HG03520 (cell line): ENCODE measurements at regions not wholly inside any gene's neighbourhood (a gene's known extent, or its start where the extent isn't known, plus 50 kb on each side); places are given as distances from the start of the nearest gene placed in this dataset.

Experiments
- ATAC-seq: cut with Tn5 transposase; IDR thresholded peaks from one replicate; pipeline ENCODE4 v1.9.1; 2021; ENCODE audit warnings: mild to moderate bottlenecking, moderate library complexity; ENCODE audit not compliant: unreplicated experiment

DNA sequence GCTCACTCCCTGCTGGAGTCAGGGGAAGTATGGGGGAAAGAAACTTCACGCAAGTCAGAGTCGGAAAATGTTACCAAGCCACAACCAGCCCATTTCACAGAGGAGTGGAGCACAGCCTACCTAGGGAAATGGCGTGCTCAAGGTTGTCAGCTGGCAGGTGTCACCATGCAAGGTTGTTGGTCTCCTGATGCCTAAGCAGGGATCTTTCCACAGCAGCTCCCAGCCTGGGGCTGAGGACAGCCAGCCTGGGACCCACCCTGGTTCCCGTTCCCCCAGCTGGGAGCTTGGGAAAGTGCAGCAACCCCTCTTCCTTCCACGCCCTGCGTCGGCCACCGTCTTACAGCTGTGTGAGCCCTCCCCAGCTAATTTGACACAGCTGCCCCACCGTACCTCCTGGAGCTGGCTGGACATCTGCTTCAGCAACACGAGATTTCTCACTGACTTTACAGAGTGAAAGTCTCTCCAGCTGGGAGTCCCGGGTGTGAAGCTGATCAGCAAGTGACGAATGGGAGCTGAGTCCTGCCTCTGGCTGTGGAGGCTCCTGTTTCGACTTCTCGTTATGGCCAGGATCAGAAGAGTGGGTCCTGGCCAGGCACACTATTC, 224.6 kb upstream of the RAB4A start:
- no peak for ATAC-seq

DNA sequence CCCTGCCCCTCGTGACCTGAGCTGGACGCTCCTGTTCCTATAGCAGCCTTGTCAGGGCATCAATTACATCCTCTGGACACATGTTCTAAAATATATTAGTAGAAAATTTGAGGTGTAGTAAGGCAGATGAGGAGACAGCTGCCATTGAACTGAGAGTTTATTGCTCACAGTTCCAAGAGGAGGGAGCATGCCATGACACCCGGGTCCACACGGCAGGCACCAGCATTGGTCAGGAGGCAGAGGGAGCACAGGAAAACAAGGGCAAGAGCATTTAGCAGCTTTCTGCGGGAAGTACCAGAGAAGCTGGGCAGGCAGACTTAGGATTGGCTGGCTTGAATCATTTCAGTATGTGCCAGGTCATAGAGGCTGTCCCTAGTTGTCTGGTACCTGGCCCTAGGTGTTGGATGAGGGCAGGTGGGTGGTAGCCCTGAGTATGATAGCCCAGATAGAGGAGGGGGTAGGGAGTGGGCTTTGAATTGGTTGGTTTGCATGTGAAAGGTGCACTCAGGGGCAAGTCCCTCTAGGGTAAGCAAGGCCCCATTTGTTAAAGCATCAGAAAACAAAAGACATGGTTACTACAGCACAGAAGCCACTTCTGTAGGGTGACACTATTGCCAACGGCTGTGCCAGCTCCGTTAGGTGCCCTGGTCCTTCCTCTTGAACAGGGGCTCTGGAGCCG, 223.6 kb upstream of the RAB4A start:
- no peak for ATAC-seq

DNA sequence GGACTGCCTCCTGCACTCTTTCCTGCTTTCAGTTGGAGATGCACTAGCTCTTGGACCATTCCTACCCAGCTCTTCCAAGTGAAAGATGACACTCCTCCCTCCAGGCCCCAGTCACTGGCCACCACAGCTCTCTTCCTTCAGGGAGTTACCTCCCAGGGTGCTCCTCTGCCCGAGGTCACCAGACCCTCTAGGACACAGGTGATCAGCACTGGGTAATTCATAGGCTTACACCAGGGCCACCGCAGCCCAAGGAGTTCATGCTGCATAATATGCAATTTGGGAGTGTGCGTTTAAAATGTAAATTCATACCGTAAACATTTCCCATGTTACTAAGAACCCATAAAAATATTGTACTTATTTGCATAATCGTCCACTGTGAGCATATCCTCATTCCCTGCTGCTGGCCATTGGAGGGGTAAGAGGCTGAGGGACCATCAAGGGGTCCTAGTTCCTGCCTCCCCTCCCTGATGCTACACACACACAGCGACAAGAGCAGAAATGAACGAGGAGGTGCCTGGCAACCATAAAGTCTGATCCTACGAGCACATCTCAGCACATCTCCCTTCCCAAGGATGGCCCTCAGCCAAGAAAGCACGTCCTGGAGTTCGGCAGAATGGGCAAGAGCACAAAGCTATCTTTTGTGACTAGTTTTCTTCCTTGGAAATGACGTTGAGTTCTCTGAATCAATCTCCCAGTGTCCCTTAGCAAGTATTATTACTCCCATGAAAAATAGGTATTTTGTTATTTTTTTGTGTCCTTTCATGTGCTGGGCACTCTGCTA, 222.9 kb upstream of the RAB4A start:
- ATAC-seq = no peak

DNA sequence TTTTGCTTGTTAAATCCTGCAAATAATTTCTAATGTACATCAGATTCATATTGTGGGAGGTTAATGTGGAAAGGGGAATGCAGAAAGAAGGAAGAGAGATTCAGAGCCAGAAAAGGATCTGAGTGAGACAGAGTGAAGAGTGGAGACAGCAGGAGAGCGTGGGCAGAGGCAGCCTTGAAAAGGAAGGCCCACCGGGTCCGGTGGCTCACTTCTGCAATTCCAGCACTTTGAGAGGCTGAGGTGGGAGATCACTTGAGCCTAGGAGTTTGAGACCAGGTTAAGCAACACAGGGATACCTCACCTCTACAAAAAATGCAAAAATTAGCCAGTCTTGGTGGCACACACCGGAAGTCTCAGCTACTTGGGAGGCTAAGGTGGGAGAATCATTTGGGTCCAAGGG, 222.0 kb upstream of the RAB4A start:
- no peak for ATAC-seq

DNA sequence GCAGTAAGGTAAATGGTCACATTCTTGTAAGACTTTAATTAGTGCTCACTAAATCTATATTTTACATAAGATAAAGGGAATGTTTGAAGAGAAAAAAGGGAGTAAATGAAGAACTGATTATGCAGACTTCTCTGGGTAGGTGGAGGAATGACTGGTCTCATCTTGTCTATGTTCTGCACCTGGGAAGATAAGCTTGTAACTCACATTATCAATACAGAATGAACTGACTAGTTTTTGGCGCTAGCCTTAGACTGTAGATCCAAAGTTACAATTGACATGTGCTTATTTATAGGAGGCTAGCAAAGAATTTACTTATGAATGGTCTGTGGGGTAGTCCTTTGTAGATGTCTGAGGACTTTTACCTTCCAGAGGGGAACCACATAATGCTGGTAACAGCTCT, 214.9 kb upstream of the RAB4A start:
- no peak for ATAC-seq

DNA sequence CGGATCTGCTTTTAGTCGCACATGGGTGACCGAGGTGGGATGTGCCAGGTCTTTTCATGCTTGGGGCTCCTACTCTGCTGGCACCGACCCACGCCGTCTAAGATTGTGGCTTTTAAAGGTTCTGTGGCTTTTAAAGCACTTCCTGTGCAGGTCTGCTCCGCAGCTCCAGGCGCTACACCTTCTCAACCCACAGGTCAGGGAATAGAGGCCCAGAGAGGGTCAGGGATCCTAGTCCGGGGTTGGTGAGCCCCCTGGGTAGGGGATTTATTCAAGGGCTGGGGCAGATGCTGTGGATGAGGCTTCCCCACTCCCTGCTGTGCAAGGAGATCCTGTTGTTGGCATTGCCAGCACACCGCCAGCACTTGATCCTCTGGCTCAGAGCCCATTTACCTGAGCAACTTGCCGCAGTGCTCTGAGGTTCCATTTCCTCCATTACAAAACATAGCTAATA, 212.8 kb upstream of the RAB4A start:
- ATAC-seq = no peak

DNA sequence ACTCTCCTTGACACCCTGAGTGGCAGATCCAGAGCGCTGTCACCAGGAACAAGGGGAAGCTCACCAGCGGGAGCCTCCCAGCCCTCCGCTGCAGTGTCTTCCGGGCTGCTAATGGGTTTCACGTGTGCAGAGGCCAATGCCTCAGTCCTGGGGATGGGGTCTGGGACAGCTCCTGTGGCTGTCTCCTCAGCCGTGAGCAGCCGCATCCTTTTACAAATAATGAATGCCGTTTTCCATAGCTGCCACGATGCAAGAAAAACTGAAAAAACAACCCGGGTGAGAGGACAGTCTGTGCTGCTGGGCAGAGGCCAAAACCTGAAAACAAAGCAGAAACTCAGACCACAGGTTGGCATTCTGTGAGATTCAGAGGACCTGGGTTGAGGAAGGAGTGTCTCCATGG, 212.2 kb upstream of the RAB4A start:
- ATAC-seq = no peak

DNA sequence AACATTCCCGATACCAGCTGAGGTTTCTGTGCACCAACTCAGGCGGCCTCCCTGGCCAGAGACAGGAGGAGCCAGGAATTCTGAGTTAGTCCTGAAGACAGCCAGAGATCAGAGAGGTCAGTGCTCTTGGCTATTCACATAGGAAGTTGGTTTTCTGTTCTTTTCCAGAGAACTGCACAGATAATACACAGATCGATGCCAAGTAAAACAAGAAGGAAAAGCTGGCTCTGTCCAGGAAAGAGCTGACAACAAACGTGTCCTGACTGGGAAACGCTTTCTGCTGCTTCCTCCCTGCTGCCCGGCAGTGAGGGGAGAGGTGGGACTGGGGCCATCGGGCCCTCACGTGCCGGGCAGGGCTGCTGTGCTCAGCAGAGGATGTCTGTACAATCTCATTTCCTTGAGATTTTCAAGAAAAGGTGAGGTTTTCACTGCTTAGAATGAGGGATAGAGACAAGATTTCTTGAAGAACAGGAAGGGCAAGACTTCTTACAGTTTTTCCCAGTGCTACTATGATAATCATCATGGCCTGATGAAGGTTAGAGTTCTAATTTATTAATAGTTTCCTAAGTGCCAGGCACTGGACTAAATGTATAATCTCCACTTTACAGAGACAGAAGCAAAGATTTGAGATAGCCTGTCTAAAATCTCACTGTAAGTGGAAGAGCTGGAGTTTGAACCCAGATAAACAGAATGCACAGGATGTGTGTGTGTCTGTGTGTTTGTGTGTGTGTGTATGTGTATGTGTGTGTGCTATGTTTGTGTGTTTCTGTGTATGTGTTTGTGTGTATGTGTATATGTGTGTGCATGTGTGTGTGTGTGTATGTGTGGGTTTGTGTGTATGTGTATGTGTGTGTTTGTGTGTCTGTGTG, 211.0 kb upstream of the RAB4A start:
- ATAC-seq = no peak

DNA sequence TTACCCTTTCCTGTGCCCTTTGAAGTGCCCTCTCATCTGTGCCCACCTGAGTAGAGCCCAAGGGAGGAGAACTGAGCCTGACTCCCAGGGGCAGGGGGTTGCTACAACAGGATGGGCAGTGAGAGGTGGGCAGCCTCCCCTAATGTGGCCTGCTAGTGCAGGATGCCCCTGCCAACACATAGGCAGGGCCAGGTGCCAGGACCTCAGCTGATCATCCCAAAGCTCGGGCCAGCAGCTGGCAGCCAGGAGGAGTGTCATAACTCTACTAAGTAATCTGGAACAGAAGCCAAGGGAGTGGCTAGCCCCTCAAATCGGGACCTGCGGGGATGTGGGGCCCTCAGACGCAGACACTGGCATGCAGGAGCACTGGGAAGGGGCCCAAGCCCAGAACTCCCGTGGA, 208.8 kb upstream of the RAB4A start:
- no peak for ATAC-seq

DNA sequence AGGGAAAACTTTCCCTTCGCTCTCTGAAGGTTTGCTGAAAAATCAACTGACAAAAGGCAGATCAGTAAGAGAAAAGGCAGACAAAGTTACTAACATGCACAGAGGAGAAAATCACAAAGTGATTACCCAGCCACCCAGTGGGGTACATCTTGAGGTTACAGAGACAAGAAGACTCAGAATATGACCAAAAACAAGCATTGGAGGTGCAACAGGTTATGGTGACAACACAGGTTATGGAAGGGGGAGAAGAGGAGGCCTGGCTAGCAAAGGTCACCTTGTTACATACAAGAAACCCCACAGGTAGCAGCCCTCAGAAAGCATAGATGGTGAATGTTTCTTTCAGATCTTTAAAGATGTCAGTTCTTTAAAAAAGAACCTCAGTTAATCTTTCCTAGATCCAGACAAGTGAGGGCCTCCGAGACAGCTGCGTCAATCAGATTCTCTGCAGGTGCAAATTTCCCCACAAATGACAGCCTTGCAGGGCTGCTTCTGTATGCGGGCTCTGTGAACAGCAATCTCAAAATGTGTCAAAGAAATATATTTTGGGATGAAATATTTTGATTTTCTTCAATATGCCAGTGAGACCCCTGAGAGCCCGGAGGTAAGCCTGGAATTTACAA, 207.6 kb upstream of the RAB4A start:
- no peak for ATAC-seq

DNA sequence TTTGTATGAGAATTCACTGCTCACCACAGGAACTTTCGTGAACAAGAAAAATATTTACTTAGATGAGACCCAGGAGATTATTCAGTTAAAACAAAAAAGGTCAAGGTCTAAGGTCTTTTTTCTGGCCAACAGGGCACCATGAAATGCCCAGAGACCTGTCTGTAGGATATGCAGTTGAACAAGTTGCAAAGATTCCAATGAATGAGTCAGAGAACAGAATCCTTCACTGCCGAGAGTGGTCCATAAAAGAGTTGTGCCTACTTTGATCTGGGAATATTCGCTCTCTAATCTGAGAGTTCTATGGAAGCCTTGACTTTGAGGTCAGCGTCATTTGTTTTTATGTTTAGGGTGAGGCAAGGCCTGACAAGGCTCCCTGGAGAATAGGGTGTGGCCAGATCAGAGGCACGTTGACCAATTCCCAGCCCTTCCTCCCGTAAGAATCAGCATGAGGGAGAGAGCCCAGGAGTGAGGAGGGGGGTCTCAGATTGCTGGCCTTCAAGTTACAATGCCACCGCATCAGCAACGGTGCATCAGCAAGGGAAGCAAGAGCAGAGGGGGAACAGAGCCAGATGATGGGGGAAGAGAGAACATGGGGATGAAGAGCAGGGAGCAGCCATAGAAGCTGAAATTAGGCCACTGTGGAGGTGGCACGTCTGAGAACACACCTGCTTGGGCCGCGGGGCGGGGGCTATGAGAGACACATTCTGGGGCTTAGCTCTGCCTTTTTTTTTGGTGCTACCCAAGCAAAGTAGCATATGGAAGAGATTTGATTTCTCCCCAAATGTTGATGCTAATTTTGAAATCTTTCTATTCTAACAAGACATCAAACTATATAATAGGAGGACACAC, 206.4 kb upstream of the RAB4A start:
- no peak for ATAC-seq

DNA sequence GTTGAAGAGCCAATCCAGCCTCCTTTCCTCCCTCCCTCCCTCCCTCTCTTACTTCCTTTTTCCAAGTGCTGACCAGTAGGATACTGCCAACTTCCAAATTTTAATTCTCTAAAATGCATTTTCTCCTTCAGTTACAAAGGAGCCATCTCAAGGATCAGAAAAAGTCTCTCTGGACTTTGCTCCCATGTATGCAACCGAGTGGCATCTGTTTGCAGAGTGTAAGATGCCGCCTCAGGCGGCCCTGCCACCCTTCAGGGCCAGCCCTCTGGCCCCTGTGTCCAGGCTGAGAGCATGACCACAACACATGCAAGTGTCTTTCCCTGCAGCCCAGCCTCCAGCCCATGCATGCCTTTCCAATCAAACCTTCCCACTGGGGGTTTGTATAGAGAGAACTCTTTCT, 205.3 kb upstream of the RAB4A start:
- ATAC-seq = no peak

DNA sequence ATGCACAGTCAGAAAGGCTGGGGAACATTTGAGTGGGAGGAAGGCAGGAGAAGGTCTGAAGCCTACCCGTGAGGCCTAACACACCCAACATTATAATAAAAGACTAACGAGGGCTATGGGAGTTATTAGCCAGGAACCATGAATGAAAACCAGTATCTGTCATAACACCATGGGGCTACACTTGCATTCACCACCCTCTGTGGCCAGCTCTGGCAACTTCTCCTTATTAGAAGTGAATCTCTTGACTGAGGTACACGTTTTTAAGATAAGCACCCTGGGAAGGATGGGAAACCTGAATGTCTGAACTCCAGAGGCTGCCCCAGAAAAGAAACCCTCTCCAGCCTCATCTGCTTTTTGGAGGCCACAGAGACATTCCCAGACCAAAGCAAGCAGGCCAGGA, 204.3 kb upstream of the RAB4A start:
- ATAC-seq = no peak

DNA sequence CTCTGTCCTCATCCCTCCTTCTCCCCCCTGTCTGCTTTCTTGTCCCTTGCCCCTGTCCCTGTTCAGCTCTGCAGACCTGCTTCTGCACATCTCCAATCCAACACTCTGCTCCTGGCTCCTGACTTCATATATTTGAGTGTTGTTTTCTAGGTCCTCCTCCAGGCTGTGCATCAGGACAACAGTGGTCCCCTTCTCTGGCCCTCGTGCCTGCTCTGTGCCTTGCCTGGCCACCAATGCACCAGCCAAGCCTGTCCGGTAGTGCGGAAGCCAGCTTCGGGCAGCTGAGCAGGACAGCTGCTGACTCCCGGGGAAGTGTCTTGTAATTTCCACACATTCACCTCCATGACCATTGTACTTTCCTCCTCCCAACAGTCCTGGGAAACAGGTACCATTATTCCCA, 203.4 kb upstream of the RAB4A start:
- ATAC-seq = no peak

DNA sequence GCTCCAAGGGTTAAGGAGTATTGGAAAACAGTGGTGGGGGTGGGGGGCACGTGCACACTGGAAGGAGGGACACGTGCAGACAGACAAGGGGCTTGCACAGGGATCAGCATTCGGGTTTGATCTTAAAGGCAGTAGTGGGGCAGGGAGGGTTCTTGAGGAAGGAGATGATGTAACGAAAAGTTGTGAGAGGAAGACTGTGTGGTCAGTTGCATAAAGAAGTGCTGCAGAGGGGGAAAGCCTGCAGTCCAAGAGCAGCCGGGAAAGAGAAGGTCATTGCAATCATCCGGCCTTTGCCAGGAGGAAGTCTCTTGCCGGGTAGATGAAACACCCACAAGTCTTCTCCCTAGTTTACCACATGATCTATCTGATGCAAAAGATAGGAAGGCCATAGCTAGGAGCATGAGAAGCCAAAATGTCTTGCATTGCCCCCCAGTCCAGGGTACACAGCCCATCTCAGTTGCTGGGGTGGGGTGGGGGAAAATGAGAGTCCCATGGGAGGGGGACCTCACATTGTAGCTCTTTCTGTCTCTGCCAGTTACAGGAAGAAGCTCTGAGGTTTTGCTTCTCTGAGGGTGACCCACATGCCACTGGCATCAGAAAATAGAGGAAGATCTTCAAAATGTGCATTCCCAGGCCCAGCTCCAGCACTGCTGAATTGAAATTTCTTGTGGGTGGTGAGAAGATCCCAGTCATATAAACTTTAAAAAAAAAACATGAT, 202.5 kb upstream of the RAB4A start:
- no peak for ATAC-seq

DNA sequence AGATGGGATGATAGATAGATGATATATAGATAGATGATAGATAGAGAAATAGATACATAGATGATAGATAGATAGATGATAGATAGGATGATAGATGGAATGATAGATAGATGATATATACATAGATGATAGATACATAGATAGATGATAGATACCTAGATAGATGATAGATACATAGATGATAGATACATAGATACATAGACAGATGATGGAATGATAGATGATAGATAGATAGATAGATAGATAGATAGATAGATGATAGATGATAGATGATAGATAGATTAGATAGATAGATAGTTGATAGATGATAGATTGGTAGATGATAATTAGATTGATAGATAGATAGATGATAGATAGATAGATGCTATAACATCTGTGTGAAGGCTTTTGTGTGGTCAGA, 201.7 kb upstream of the RAB4A start:
- ATAC-seq = no peak

DNA sequence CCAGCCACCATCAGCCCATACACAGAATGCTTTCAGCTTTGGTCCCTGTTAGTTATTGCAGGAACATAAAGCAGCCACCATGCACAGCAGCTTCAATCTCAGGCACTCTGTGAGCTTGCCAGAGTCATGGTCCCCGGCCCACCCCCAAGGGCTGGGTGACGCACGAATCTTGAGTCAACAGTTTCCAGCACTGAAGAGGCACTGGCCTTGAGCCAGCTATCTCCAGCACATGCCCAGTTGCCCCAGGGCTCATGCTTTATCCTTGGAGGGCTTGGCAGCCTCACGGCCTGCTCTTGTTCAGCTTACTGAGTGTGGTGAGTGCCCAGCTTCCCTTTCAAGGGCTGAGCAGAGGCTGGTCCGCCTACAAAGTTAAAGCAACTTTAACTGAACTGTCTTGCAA, 200.7 kb upstream of the RAB4A start:
- ATAC-seq = no peak

DNA sequence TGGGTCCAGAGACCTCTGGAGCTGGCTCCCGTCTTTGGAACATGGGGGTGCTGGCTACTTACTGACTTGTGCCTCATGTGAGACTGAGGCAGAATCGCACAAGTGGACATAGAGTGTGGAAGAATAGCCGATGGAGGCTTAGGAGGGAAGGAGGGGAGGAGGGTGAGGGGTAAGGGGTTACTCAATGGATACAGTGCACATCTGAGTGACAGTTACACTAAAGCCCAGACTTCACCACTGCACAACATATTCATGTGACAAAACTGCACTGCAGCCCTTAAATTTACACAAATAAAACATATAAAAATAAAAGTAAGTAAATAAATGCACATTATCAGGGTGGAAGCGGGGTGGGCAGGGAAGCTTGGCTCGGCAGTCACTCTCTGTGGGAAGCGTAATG, 197.7 kb upstream of the RAB4A start:
- no peak for ATAC-seq

DNA sequence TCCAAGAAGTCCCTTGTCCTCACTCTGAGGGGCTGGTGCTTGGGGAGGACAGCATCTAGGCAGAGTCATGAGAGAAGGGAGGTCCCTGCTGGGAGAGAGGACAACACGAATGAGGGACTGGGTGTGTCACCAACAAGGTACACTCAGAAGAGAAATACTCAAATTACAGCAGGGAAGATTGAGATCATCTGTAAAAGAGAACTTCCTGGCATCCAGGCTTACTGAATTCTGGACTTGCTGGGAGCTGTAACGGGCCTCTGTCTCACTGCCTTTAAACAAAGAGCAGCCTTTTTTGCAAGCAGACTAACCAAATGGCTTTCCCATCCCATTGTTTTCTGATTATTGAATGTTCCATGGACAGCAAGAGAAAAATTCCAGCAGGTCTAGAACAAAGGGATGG, 195.7 kb upstream of the RAB4A start:
- ATAC-seq = no peak
